ENCODE measurements at regions not wholly inside any gene's neighbourhood (a gene's known extent, or its start where the extent isn't known, plus 50 kb on each side); places are given as distances from the start of the nearest gene placed in this dataset.

DNA sequence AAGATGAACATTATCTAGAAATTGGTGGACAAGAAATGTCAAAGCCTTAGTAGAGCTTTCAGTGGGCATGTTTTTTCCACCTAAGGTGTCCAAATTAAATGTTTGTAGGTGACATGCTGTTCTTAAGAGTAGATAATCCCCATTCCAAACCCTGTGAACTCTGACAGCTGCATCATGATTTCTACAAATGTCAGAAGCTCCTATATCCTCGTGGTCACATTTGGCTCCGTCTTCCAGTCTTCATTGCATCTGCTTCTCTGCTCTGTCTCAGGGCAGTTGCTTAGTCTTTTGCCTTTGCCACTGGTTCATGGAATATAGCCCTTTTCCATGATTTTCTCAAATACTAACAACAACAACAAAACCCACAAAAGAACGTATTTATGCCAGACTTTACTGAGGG, 234.5 kb downstream of the DLEU7 start:
- TF ChIP-seq CTCF (IDR thresholded peaks at IDR 0.05; ENCODE audit: insufficient read depth, low read length, poor library complexity, severe bottlenecking) (no peak), EZH2phosphoT487 (conservative IDR thresholded peaks at IDR 0.05; ENCODE audit: low read length) (no peak)

All from SU-DHL-6 (cell line).